SK-N-SH treated with all-trans-retinoic acid at 6 μM for 48 hours (cell line): ENCODE measurements at regions not wholly inside any gene's neighbourhood (a gene's known extent, or its start where the extent isn't known, plus 50 kb on each side); places are given as distances from the start of the nearest gene placed in this dataset.

ENCODE experiments used
- ATAC-seq: fragments of 200-7000 bp; cut with Tn5 transposase; 3 replicates; pipeline ENCODE4 v1.9.1; 2020; ENCODE audit warnings: mild to moderate bottlenecking, moderate library complexity
- CSDC2 ChIP-seq: fragments of 250-450 bp; sonication (Bioruptor Pico); IDR thresholded peaks from 2 replicates; pipeline ENCODE4 v1.5.0; 2020; ENCODE audit warnings: mild to moderate bottlenecking, moderate library complexity
- CSRNP3 ChIP-seq: fragments of 250-450 bp; sonication (Bioruptor Pico); IDR thresholded peaks from 2 replicates; pipeline ENCODE4 v1.5.1; 2021; ENCODE audit warnings: mild to moderate bottlenecking, moderate library complexity
- ESRRG ChIP-seq: fragments of 250-450 bp; sonication (Bioruptor Pico); IDR thresholded peaks from 2 replicates; pipeline ENCODE4 v1.6.1; 2021; ENCODE audit warnings: mild to moderate bottlenecking
- GLIS3 ChIP-seq: fragments of 250-450 bp; sonication (Bioruptor Pico); IDR thresholded peaks from 2 replicates; pipeline ENCODE4 v1.5.0; 2020; ENCODE audit warnings: mild to moderate bottlenecking, moderate library complexity
- PATZ1 ChIP-seq: fragments of 250-450 bp; sonication (Bioruptor Pico); IDR thresholded peaks from 2 replicates; pipeline ENCODE4 v1.8.0; 2020; ENCODE audit warnings: mild to moderate bottlenecking, moderate library complexity, borderline replicate concordance
- PPARA ChIP-seq: fragments of 250-450 bp; sonication (Bioruptor Pico); IDR thresholded peaks from 2 replicates; pipeline ENCODE4 v1.5.0; 2020; ENCODE audit warnings: mild to moderate bottlenecking, borderline replicate concordance
- RARB ChIP-seq: fragments of 250-450 bp; sonication (Bioruptor Pico); IDR thresholded peaks from 2 replicates; pipeline ENCODE4 v1.8.0; 2021; ENCODE audit warnings: mild to moderate bottlenecking, moderate library complexity
- SNAI2 ChIP-seq: fragments of 250-450 bp; sonication (Bioruptor Pico); IDR thresholded peaks from 2 replicates; pipeline ENCODE4 v1.5.0; 2020; ENCODE audit warnings: mild to moderate bottlenecking, moderate library complexity
- ZC3H10 ChIP-seq: fragments of 250-450 bp; sonication (Bioruptor Pico); IDR thresholded peaks from 2 replicates; pipeline ENCODE4 v1.5.1; 2021; ENCODE audit warnings: mild to moderate bottlenecking, moderate library complexity
- ZFP3 ChIP-seq: fragments of 250-450 bp; sonication (Bioruptor Pico); IDR thresholded peaks from 2 replicates; pipeline ENCODE4 v1.5.0; 2020; ENCODE audit warnings: mild to moderate bottlenecking, moderate library complexity
- ZFP30 ChIP-seq: fragments of 450-650 bp; formaldehyde crosslinking; IDR thresholded peaks from 2 replicates; pipeline ENCODE4 v1.5.0; 2022; ENCODE audit warnings: mild to moderate bottlenecking, moderate library complexity
- ZNF565 ChIP-seq: fragments of 450-650 bp; formaldehyde crosslinking; conservative IDR thresholded peaks from 2 replicates; pipeline ENCODE4 v1.5.0; 2020; ENCODE audit warnings: low read depth, mild to moderate bottlenecking, moderate library complexity
- ZNF70 ChIP-seq: fragments of 450-650 bp; formaldehyde crosslinking; IDR thresholded peaks from 2 replicates; pipeline ENCODE4 v1.5.0; 2020; ENCODE audit warnings: mild to moderate bottlenecking, moderate library complexity
- TF ChIP-seq, protein P1 (sequence below): fragments of 250-450 bp; sonication (Bioruptor Pico); IDR thresholded peaks from 2 replicates; pipeline ENCODE4 v1.5.0; 2020; ENCODE audit warnings: mild to moderate bottlenecking, moderate library complexity
- TF ChIP-seq, protein P2 (sequence below): fragments of 250-450 bp; sonication (Bioruptor Pico); IDR thresholded peaks from 2 replicates; pipeline ENCODE4 v1.8.0; 2021; ENCODE audit warnings: low read depth, mild to moderate bottlenecking, moderate library complexity, borderline replicate concordance
- TF ChIP-seq, protein P3 (sequence below): fragments of 250-450 bp; sonication (Bioruptor Pico); IDR thresholded peaks from 2 replicates; pipeline ENCODE4 v1.5.1; 2020; ENCODE audit warnings: low read depth, mild to moderate bottlenecking, moderate library complexity

- TF ChIP-seq, protein P1, sequence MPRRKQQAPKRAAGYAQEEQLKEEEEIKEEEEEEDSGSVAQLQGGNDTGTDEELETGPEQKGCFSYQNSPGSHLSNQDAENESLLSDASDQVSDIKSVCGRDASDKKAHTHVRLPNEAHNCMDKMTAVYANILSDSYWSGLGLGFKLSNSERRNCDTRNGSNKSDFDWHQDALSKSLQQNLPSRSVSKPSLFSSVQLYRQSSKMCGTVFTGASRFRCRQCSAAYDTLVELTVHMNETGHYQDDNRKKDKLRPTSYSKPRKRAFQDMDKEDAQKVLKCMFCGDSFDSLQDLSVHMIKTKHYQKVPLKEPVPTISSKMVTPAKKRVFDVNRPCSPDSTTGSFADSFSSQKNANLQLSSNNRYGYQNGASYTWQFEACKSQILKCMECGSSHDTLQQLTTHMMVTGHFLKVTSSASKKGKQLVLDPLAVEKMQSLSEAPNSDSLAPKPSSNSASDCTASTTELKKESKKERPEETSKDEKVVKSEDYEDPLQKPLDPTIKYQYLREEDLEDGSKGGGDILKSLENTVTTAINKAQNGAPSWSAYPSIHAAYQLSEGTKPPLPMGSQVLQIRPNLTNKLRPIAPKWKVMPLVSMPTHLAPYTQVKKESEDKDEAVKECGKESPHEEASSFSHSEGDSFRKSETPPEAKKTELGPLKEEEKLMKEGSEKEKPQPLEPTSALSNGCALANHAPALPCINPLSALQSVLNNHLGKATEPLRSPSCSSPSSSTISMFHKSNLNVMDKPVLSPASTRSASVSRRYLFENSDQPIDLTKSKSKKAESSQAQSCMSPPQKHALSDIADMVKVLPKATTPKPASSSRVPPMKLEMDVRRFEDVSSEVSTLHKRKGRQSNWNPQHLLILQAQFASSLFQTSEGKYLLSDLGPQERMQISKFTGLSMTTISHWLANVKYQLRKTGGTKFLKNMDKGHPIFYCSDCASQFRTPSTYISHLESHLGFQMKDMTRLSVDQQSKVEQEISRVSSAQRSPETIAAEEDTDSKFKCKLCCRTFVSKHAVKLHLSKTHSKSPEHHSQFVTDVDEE (CRISPR knock-in tag) = no peak
- TF ChIP-seq ZFP3 (CRISPR knock-in tag) (no peak), PPARA (CRISPR knock-in tag) (no peak), SNAI2 (no peak), ZFP30 (CRISPR knock-in tag) (no peak), ZC3H10 (CRISPR knock-in tag) (no peak), ZNF565 (CRISPR knock-in tag) (no peak), RARB (CRISPR knock-in tag) (no peak), CSDC2 (CRISPR knock-in tag) (no peak), ESRRG (CRISPR knock-in tag) (no peak), CSRNP3 (CRISPR knock-in tag) (no peak)
- TF ChIP-seq, protein P2, sequence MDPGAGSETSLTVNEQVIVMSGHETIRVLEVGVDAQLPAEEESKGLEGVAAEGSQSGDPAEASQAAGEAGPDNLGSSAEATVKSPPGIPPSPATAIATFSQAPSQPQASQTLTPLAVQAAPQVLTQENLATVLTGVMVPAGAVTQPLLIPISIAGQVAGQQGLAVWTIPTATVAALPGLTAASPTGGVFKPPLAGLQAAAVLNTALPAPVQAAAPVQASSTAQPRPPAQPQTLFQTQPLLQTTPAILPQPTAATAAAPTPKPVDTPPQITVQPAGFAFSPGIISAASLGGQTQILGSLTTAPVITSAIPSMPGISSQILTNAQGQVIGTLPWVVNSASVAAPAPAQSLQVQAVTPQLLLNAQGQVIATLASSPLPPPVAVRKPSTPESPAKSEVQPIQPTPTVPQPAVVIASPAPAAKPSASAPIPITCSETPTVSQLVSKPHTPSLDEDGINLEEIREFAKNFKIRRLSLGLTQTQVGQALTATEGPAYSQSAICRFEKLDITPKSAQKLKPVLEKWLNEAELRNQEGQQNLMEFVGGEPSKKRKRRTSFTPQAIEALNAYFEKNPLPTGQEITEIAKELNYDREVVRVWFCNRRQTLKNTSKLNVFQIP (CRISPR knock-in tag) = no peak
- TF ChIP-seq, all 23 proteins: peak for 0
These were observed 310.1 kb upstream of the DIO3 start (continued) for GRCh38 chr14:101250948-101251811.

- TF ChIP-seq ESRRG (CRISPR knock-in tag) (no peak), GLIS3 (CRISPR knock-in tag) (no peak), ZNF565 (CRISPR knock-in tag) (no peak), ZC3H10 (CRISPR knock-in tag) (no peak), ZFP3 (CRISPR knock-in tag) (no peak), ZNF70 (CRISPR knock-in tag) (no peak), SNAI2 (no peak), PATZ1 (no peak)
- TF ChIP-seq, protein P2 (CRISPR knock-in tag) = no peak
- TF ChIP-seq, protein P1 (CRISPR knock-in tag) = no peak
- TF ChIP-seq, protein P3, sequence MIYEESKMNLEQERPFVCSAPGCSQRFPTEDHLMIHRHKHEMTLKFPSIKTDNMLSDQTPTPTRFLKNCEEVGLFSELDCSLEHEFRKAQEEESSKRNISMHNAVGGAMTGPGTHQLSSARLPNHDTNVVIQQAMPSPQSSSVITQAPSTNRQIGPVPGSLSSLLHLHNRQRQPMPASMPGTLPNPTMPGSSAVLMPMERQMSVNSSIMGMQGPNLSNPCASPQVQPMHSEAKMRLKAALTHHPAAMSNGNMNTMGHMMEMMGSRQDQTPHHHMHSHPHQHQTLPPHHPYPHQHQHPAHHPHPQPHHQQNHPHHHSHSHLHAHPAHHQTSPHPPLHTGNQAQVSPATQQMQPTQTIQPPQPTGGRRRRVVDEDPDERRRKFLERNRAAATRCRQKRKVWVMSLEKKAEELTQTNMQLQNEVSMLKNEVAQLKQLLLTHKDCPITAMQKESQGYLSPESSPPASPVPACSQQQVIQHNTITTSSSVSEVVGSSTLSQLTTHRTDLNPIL (CRISPR knock-in tag) = no peak
- TF ChIP-seq, all 23 proteins: peak for 0
- no peak for ATAC-seq
These were observed 309.4 kb upstream of the DIO3 start for GRCh38 chr14:101251812-101252442.
